GM21576 (cell line): ENCODE measurements at regions not wholly inside any gene's neighbourhood (a gene's known extent, or its start where the extent isn't known, plus 50 kb on each side); places are given as distances from the start of the nearest gene placed in this dataset.
"Not testable (repeated sequence)": the region's sequence is repeated elsewhere in the genome, so short reads cannot be mapped to it uniquely, and the experiment has no call there.

Experiments
- ATAC-seq: cut with Tn5 transposase; IDR thresholded peaks from one replicate; pipeline ENCODE4 v1.9.1; 2021; ENCODE audit warnings: mild to moderate bottlenecking, moderate library complexity; ENCODE audit not compliant: unreplicated experiment

DNA sequence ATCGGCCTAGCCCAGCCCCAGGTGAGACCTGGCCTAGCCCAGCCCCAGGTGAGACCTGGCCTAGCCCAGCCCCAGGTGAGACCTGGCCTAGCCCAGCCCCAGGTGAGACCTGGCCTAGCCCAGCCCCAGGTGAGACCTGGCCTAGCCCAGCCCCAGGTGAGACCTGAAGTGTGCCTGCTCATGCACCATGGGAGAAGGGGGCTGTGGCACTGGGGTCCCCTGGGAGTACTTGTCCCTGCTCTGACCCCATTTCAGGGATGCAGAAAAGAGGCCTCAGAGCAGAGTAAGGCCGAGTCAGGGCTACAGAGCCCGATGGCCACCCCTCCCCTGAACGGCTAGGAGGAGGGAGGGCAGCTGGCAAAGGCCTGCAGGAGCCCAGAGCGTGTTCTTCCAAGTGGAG lies 129.6 kb downstream of the CRYBB2 start:
- ATAC-seq: not testable (repeated sequence)

DNA sequence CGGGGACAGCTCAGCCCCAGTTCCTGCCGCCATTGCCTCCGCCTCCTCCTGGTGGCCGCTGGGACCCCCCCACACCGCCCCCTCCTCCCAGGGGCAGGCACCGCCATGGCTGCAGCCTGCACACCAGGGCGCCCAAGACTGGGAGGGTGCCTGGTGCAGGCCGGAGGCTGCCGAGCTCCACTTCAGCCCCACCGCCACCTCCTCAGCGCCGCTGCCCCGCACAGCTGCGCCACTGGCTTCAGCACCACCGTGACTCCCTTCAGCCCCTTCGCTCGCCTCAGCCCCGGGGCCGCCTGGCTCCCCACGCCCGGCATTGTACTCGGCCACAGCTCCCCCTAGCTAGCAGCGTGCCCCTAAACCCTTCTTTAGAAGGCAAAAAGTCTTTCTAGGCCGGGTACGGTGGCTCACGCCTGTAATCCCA lies 131.1 kb downstream of the CRYBB2 start:
- ATAC-seq: no peak

- ATAC-seq: no peak
Observed at GRCh38 chr22:25351631-25352293, 132.3 kb downstream of the CRYBB2 start.

- no peak for ATAC-seq
Observed at GRCh38 chr22:25352294-25352680, 132.8 kb downstream of the CRYBB2 start.

GRCh38 chr22:25353516-25354445 lies 134.3 kb downstream of the CRYBB2 start:
- ATAC-seq: no peak

DNA sequence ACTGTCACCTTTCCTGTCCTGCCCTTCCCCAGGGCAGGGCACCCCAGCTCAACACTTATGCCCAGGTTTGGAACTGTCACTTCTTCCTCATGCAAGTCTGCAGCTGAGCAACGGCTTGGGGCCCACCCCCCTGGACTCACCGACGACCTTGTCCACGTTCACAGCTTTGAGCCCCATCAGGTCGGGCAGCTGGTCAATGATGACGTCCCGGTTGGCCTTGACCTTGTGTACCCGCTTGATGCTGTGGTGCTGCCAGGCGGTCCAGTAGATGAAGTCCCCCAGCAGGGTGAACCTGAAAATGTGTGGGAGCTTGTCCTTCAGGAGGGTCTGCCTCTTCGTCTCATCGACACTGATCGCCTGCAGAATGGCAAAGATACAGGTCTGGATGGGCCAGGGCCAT lies 135.0 kb downstream of the CRYBB2 start:
- ATAC-seq: no peak

DNA sequence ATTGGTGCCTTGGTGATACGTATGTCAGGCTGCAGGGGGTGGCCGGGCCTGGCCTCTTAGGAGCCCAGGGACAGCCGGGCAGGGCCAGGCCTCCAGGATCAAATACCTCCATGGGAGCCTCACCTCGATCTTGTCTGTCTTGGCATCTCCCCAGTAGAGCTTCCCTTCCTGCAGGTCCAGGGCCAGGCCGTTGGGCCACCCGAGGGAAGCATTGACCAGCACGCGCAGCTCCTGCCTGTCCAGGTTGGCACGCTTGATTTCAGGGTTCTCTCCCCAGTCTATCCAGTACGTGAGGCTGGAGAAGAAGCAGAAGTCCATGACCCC lies 137.7 kb downstream of the CRYBB2 start:
- no peak for ATAC-seq

GRCh38 chr22:25357606-25358420 lies 138.4 kb downstream of the CRYBB2 start:
- no peak for ATAC-seq

DNA sequence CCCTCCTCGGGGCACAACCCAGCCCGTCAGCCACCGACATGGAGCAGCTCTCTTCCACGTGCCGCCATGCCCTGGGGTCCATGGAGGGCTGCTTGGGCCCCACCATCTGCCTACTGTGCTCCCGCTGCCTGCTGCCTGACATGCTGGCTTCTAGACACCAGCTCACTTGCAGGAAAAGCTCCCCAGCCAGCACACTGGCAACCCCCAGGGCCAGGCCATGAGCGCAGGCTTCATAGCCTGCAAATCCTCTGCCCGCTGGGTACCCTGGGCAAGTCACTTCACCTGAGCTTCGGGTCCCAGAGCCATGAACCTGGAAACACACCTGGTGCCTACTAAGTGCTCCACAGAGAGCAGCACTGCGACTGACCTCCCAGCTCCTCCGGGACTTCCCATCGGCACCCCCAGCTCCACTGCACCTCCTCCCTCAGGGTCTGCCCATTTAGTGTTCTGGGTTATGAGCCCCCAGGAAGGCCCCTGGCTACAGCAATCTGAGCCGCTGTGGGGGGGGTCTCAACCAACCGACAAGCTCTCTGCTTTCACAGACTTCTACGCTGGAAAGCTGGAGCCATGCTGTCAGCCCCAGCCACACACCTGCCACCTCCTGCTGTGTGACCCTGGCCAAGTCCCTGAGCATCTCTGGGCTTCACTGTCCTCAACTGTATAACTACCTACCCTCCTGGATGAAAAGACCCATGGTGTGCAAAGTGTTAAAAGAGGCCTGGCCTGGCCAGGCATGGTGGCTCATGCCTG lies 139.2 kb downstream of the CRYBB2 start:
- ATAC-seq: no peak

DNA sequence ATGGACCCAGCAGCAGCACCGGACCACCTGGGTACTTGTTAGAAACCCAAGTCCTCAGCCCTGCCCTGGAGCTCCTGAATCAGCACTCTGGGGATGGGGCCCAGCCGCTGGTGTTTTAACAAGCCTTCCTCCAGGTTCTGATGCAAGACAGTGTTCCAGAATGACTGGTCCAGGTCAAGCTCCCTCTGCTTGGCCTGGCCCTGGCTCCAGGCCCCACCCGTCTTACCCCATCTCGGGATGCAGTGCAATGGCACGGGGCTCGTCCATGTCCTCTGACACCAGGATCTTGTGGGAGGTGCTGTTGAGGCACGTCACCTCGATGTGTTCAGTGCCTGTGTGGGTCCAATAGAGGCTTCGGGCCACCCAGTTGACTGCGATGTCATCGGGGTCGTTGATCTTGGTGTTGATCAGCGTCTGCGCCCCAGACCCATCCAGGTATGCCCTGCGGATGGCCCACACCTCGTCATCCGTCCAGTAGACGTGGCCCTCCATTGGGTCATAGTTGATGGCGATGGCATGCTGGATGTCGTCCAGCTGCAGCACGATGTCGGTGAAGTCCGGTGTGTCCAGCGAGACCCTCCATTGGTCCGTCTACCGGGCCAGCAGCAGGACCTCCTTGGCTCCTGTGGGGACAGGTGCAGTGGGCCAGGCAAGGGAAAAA lies 140.3 kb downstream of the CRYBB2 start:
- no peak for ATAC-seq

DNA sequence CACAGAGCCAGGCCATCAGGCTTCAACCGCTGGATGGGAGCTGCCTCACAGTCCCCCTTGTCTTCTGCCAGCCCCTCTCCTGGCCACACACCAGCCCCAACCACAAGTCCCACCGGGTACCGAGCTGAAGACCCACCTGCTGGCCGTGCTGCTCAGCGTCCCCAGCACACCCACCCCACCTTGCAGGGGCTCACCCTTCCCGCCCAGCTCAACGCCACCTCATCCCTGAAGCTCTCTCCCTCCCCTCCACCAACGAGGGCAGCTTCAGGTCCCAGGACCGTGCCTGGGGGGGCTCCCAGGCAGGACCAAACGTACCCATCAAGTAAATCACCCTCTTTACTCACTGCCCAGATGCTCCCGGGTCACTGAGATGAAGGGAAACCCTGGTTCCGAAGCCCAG lies 141.0 kb downstream of the CRYBB2 start:
- ATAC-seq: no peak

- ATAC-seq: no peak
Observed at GRCh38 chr22:25360891-25361645, 141.6 kb downstream of the CRYBB2 start.

DNA sequence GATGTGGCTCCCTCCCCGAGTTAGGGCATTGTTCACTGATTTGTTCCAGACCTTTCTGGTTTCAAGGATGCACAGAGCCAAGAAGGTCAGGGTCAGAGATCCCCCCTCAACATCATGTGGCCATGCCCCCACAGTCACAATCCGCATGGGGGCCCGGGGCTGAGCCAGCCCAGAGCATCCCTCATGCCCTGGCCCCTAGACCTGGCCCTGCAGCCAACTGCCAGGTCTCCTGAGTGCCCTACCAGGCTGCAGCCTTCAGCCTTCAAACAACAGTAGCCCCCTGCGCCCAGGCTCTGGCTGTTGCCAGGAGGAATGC lies 142.4 kb downstream of the CRYBB2 start:
- no peak for ATAC-seq

GRCh38 chr22:25362215-25362882 lies 142.9 kb downstream of the CRYBB2 start:
- ATAC-seq: no peak

GRCh38 chr22:25362883-25363240 lies 143.4 kb downstream of the CRYBB2 start:
- no peak for ATAC-seq

- no peak for ATAC-seq
Observed at GRCh38 chr22:25363474-25363873, 144.0 kb downstream of the CRYBB2 start.

DNA sequence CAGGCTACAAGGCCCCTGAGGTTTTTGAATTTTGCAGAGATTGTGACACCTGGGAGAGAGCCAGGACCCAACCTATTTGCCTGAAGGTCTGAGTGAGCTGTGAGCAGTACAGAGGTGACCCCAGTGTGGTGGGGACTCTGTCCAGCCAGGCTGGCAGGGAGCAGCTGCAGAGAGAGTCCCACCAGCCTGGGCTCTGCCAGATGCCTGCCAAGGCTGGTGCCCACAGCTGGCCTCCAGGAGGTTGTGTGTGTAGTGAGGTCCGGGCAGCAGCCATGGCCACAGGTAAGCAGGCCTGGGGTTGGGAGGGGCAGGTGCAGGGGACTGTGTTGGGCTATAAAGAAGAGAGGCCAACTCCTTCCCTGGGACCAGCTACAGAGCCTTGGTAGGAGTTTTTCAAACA lies 144.8 kb downstream of the CRYBB2 start:
- no peak for ATAC-seq

- ATAC-seq: no peak
Observed at GRCh38 chr22:25364736-25365241, 145.3 kb downstream of the CRYBB2 start.
